ENCODE measurements at regions not wholly inside any gene's neighbourhood (a gene's known extent, or its start where the extent isn't known, plus 50 kb on each side); places are given as distances from the start of the nearest gene placed in this dataset.
"Not testable (repeated sequence)": the region's sequence is repeated elsewhere in the genome, so short reads cannot be mapped to it uniquely, and the experiment has no call there.

GRCh38 chr3:137300703-137301102 is 342.9 kb downstream of the IL20RB start:
- DNase-seq (ENCODE audit: low read depth): no peak

GRCh38 chr3:137304313-137305056 is 346.7 kb downstream of the IL20RB start:
- no peak for DNase-seq (ENCODE audit: low read depth)

- no peak for DNase-seq (ENCODE audit: low read depth)
Observed at GRCh38 chr3:137324114-137324513, 366.3 kb downstream of the IL20RB start.

GRCh38 chr3:137325170-137325569 is 367.4 kb downstream of the IL20RB start:
- DNase-seq (ENCODE audit: low read depth): no peak

GRCh38 chr3:137325934-137326333 is 368.2 kb downstream of the IL20RB start:
- DNase-seq (ENCODE audit: low read depth): no peak

- no peak for DNase-seq (ENCODE audit: low read depth)
Observed at GRCh38 chr3:137329594-137329993, 371.8 kb downstream of the IL20RB start.

GRCh38 chr3:137330246-137330645 is 372.5 kb downstream of the IL20RB start:
- no peak for DNase-seq (ENCODE audit: low read depth)

GRCh38 chr3:137332297-137332696 is 374.5 kb downstream of the IL20RB start:
- no peak for DNase-seq (ENCODE audit: low read depth)

- no peak for DNase-seq (ENCODE audit: low read depth)
Observed at GRCh38 chr3:137335478-137335877, 377.7 kb downstream of the IL20RB start.

GRCh38 chr3:137338400-137338799 is 380.6 kb downstream of the IL20RB start:
- not testable (repeated sequence) for DNase-seq (ENCODE audit: low read depth)

GRCh38 chr3:137343283-137343682 is 385.5 kb downstream of the IL20RB start:
- DNase-seq (ENCODE audit: low read depth): no peak

GRCh38 chr3:137347132-137347531 is 389.3 kb downstream of the IL20RB start:
- no peak for DNase-seq (ENCODE audit: low read depth)

- DNase-seq (ENCODE audit: low read depth): no peak
Observed at GRCh38 chr3:137347817-137348368, 390.1 kb downstream of the IL20RB start.

- no peak for DNase-seq (ENCODE audit: low read depth)
Observed at GRCh38 chr3:137348936-137349335, 391.2 kb downstream of the IL20RB start.

GRCh38 chr3:137349557-137350348 is 392.0 kb downstream of the IL20RB start:
- no peak for DNase-seq (ENCODE audit: low read depth)

GRCh38 chr3:137360531-137361201 is 402.9 kb downstream of the IL20RB start:
- DNase-seq (ENCODE audit: low read depth): no peak

- DNase-seq (ENCODE audit: low read depth): no peak
Observed at GRCh38 chr3:137382005-137382594, 382.0 kb upstream of the SOX14 start.

- DNase-seq (ENCODE audit: low read depth): no peak
Observed at GRCh38 chr3:137385922-137386321, 378.2 kb upstream of the SOX14 start.

- DNase-seq (ENCODE audit: low read depth): no peak
Observed at GRCh38 chr3:137409584-137409983, 354.5 kb upstream of the SOX14 start.

- DNase-seq (ENCODE audit: low read depth): no peak
Observed at GRCh38 chr3:137410028-137410427, 354.1 kb upstream of the SOX14 start.

GRCh38 chr3:137420198-137420995 is 343.7 kb upstream of the SOX14 start:
- no peak for DNase-seq (ENCODE audit: low read depth)
